Mesendoderm (in vitro differentiated cells): ENCODE measurements at regions not wholly inside any gene's neighbourhood (a gene's known extent, or its start where the extent isn't known, plus 50 kb on each side); places are given as distances from the start of the nearest gene placed in this dataset.

Experiments
- DNase-seq: peaks from one replicate; pipeline ENCODE4 v3.0.0; 2013
- H2AK5ac ChIP-seq: 2 replicates; pipeline ENCODE4 v1.6.1; 2013; ENCODE audit warnings: low read length, inconsistent platforms
- H2BK120ac ChIP-seq: 2 replicates; pipeline ENCODE4 v1.6.1; 2013; ENCODE audit warnings: low read depth, mild to moderate bottlenecking, low read length, moderate library complexity, mixed read lengths
- H2BK15ac ChIP-seq: replicated peaks from 2 replicates; pipeline ENCODE4 v1.6.1; 2013; ENCODE audit warnings: low read depth, mild to moderate bottlenecking, moderate library complexity
- H2BK5ac ChIP-seq: 2 replicates; pipeline ENCODE4 v1.6.1; 2013; ENCODE audit warnings: low read length, inconsistent platforms
- H3K18ac ChIP-seq: 2 replicates; pipeline ENCODE4 v1.6.1; 2013; ENCODE audit warnings: mild to moderate bottlenecking, low read length, mixed read lengths
- H3K23ac ChIP-seq: one replicate; pipeline ENCODE4 v1.6.1; 2013; ENCODE audit warnings: low read length
- H3K27ac ChIP-seq: 2 replicates; pipeline ENCODE4 v1.5.1; 2013; ENCODE audit warnings: low read depth, mild to moderate bottlenecking, inconsistent platforms, low read length, moderate library complexity
- H3K27me3 ChIP-seq: 2 replicates; pipeline ENCODE4 v1.6.1; 2013; ENCODE audit warnings: low read length, control low read depth, mild to moderate bottlenecking, inconsistent platforms; ENCODE audit not compliant: insufficient read depth, poor library complexity
- H3K36me3 ChIP-seq: 2 replicates; pipeline ENCODE4 v1.6.1; 2013; ENCODE audit warnings: low read length, inconsistent platforms; ENCODE audit not compliant: control insufficient read depth, insufficient read depth
- H3K4ac ChIP-seq: one replicate; pipeline ENCODE4 v1.6.1; 2013; ENCODE audit warnings: low read depth, mild to moderate bottlenecking, low read length, moderate library complexity
- H3K4me1 ChIP-seq: 2 replicates; pipeline ENCODE4 v1.6.1; 2013; ENCODE audit warnings: low read depth, low read length, inconsistent platforms; ENCODE audit not compliant: control insufficient read depth
- H3K4me2 ChIP-seq: 2 replicates; pipeline ENCODE4 v1.6.1; 2013; ENCODE audit warnings: low read length
- H3K4me3 ChIP-seq: 2 replicates; pipeline ENCODE4 v1.5.1; 2013; ENCODE audit warnings: mild to moderate bottlenecking, low read length
- H3K56ac ChIP-seq: one replicate; pipeline ENCODE4 v1.6.1; 2013; ENCODE audit warnings: low read length
- H3K79me1 ChIP-seq: 2 replicates; pipeline ENCODE4 v1.6.1; 2013; ENCODE audit warnings: low read length, inconsistent platforms
- H3K79me2 ChIP-seq: 2 replicates; pipeline ENCODE4 v1.6.1; 2013; ENCODE audit warnings: mild to moderate bottlenecking, low read length; ENCODE audit not compliant: control insufficient read depth, insufficient read depth
- H3K9ac ChIP-seq: 2 replicates; pipeline ENCODE4 v1.6.1; 2013; ENCODE audit warnings: low read length, inconsistent platforms
- H4K5ac ChIP-seq: one replicate; pipeline ENCODE4 v1.6.1; 2013; ENCODE audit warnings: low read length
- H4K8ac ChIP-seq: one replicate; pipeline ENCODE4 v1.6.1; 2013; ENCODE audit warnings: low read depth, mild to moderate bottlenecking, control low read depth, low read length, moderate library complexity
- WGBS: extraction: QIAGEN DNeasy Blood & Tissue Kit; methylation state at CpG from one replicate; pipeline ENCODE4 v1.1.7; 2013; ENCODE audit warnings: low lambda C conversion rate, missing lambda C conversion rate; ENCODE audit not compliant: insufficient coverage; ENCODE audit errors: extremely low coverage; 5-methylcytosine and 5-hydroxymethylcytosine counted together

DNA sequence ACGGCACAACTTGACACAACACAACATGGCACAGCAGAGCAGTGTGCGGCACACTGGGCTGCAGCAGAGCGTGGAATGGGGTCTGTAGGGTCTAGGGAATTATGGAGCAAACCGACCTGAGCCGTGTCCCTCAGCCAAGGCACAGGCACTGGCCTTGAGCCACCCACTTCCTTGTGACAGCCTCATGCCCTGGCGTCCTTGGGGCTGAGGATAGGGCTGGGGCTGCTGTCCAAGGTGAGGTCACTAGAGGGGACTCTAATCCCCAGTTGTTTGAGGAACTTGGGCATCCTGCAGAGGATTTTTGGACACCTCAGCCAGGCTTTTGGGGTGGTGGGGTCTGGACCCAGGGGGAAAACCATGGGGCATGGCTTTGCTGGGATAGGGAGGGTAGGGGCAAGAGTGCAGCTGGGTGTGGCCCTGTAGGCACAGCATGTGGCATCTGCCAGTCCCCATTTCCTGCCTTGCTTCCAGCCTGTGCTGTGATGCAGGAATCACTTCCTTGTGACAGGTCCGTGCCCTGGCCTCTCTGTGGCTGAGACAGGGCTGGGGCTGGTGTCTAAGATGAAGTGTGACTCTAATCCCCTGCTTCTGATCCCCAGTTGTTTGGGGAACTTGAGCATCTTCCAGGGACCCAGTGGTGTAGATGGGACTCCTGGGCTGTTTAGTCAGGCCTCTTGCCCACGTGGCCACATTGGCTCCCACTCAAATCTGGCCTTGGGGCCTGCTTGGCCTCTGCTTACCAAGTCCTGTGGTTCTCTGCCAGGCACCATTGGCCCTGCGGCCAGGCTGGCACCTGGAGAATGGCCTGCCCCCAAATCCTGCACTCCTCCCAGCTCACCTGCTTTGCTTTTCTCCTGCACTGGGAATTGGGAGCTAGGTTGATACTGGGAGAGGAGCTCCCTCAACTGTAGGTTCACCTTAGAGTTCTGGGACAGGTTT is 78.5 kb downstream of the SCGB2B2 start:
- Histone ChIP-seq H2BK15ac (no peak overlapping the region), H3K27me3 (peaks cover 2% of the 10 kb centered on the region), H3K18ac (no peak overlapping the region), H3K79me2 (no peaks in the 10 kb centered on the region), H3K23ac (no peak overlapping the region), H3K27ac (no peak overlapping the region), H4K8ac (no peak overlapping the region), H3K4me1 (no peaks in the 10 kb centered on the region), H3K4me3 (no peak overlapping the region), H3K4ac (no peak overlapping the region), H3K56ac (no peak overlapping the region), H3K36me3 (no peaks in the 10 kb centered on the region), H2BK5ac (no peak overlapping the region), H3K9ac (no peak overlapping the region), H2AK5ac (no peak overlapping the region), H3K79me1 (no peaks in the 10 kb centered on the region), H3K4me2 (no peak overlapping the region), H2BK120ac (no peak overlapping the region), H4K5ac (no peak overlapping the region)
- DNase-seq: no peak
- no CpG with 5 or more reads among the region's 9 CpGs for whole genome bisulfite sequencing

DNA sequence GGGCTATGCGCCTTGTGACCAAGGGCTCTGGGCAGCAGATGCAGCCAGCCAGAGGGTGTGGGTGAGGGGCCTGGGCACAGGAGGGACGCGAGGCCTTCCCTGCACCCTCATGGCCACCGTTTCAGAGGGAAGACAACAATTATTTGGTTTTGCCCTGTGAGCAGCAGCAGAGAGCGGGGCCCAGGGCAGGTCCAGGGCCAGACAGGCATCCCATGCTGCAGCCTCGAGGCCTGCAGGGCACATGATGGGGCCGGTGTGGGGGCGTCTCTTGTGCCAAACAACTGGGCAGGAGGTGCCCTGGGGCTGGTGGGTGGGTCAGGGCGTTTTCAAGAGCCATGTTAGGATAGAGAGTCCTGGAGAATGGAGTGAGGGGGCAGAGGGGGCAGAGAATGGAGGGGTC is 79.4 kb downstream of the SCGB2B2 start:
- no peak overlapping the region for H4K5ac ChIP-seq
- no peak overlapping the region for H3K27ac ChIP-seq
- H2BK120ac ChIP-seq: no peak overlapping the region
- DNase-seq: no peak
- H3K4me1 ChIP-seq: no peaks in the 10 kb centered on the region
- H3K36me3 ChIP-seq: no peaks in the 10 kb centered on the region
- no peak overlapping the region for H2AK5ac ChIP-seq
- no CpG with 5 or more reads among the region's 9 CpGs for WGBS
- H4K8ac ChIP-seq: no peak overlapping the region
- H3K18ac ChIP-seq: no peak overlapping the region
- no peak overlapping the region for H3K4me3 ChIP-seq
- H2BK5ac ChIP-seq: no peak overlapping the region
- no peak overlapping the region for H3K9ac ChIP-seq
- no peaks in the 10 kb centered on the region for H3K79me2 ChIP-seq
- H3K23ac ChIP-seq: no peak overlapping the region
- no peak overlapping the region for H3K56ac ChIP-seq
- H3K27me3 ChIP-seq: peaks cover 2% of the 10 kb centered on the region
- no peak overlapping the region for H3K4ac ChIP-seq
- no peaks in the 10 kb centered on the region for H3K79me1 ChIP-seq
- no peak overlapping the region for H3K4me2 ChIP-seq
- H2BK15ac ChIP-seq: no peak overlapping the region

DNA sequence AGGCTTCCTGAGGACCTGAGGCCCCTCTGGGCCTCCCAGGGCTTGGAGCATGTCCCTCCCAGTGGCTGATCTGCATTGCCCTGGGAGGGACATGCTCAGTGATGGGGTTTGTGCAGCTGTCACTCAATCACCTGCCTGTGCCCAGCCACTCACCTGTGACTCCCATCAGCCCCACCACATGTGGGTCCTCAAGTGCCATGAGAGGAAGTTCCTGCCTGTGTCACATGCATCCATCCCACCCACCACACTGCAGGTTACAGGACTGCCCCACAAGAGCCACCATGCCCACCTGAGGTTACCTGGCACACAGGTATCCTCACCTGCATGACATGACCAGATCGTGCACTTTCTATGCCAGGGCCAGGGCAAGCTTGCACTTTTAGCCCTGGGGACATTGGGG is 80.0 kb downstream of the SCGB2B2 start:
- no peaks in the 10 kb centered on the region for H3K36me3 ChIP-seq
- H3K56ac ChIP-seq: no peak overlapping the region
- no peaks in the 10 kb centered on the region for H3K79me2 ChIP-seq
- H3K9ac ChIP-seq: no peak overlapping the region
- DNase-seq: no peak
- no peak overlapping the region for H3K23ac ChIP-seq
- H3K4me1 ChIP-seq: no peaks in the 10 kb centered on the region
- H2BK15ac ChIP-seq: no peak overlapping the region
- H3K27me3 ChIP-seq: no peaks in the 10 kb centered on the region
- no peak overlapping the region for H3K4me3 ChIP-seq
- no peak overlapping the region for H2BK5ac ChIP-seq
- H3K4ac ChIP-seq: no peak overlapping the region
- H4K5ac ChIP-seq: no peak overlapping the region
- no peaks in the 10 kb centered on the region for H3K79me1 ChIP-seq
- no peak overlapping the region for H3K4me2 ChIP-seq
- no peak overlapping the region for H3K18ac ChIP-seq
- H2AK5ac ChIP-seq: no peak overlapping the region
- H2BK120ac ChIP-seq: no peak overlapping the region
- no peak overlapping the region for H3K27ac ChIP-seq
- H4K8ac ChIP-seq: no peak overlapping the region
- WGBS: no CpG with 5 or more reads among the region's 1 CpG

DNA sequence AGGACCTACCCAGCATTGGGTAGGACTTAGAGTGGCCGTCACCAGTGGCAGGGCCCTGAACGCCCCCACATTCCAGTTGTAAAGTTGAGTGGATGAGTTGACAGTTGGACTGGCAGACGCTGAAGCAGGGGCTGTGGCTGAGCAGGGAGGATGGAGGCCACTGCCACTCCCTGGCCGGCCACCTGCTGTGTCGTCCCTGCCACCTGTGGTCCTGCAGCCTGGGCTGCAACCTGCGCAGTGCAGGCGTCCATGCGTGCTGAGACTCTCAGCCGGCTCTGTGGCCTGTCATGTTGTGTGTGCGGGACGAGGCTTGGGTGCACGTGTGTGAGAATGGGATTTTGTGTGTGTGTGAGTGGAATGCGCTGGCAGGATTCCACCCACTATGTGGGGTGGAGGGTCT is 80.8 kb downstream of the SCGB2B2 start:
- Histone ChIP-seq H3K56ac (no peak overlapping the region), H3K4me3 (no peak overlapping the region), H3K18ac (no peak overlapping the region), H3K27me3 (no peaks in the 10 kb centered on the region), H2BK15ac (no peak overlapping the region), H3K4me1 (no peaks in the 10 kb centered on the region), H3K4me2 (no peak overlapping the region), H3K36me3 (no peaks in the 10 kb centered on the region), H4K5ac (no peak overlapping the region), H4K8ac (no peak overlapping the region), H3K9ac (no peak overlapping the region), H3K4ac (no peak overlapping the region), H3K23ac (no peak overlapping the region), H2BK5ac (no peak overlapping the region), H3K27ac (no peak overlapping the region), H3K79me1 (no peaks in the 10 kb centered on the region), H2AK5ac (no peak overlapping the region), H2BK120ac (no peak overlapping the region), H3K79me2 (no peaks in the 10 kb centered on the region)
- WGBS: no CpG with 5 or more reads among the region's 13 CpGs
- no peak for DNase-seq

DNA sequence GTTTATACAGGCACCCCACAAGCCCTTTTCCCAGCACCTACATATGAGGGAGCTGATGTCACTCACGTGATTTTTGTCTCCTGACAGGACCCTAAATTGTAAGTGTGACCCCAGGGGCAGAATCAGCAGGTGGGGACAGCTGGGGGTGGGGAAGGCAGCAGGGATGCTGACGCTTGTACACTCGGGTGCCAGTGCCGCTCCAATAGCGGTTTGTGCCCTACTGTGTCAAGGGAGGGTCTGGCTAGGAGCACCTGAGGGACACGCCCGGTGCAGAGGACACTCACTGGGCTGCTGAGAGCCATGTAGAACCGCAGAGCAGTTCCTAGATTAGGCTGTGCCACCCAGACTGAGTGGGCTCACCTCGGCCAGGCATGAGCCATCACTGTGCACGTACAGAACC is 81.3 kb downstream of the SCGB2B2 start:
- no peak overlapping the region for H2BK5ac ChIP-seq
- no peak overlapping the region for H3K9ac ChIP-seq
- H2BK15ac ChIP-seq: no peak overlapping the region
- H3K36me3 ChIP-seq: no peaks in the 10 kb centered on the region
- H3K18ac ChIP-seq: no peak overlapping the region
- H3K4me1 ChIP-seq: no peaks in the 10 kb centered on the region
- no peak overlapping the region for H3K23ac ChIP-seq
- no peaks in the 10 kb centered on the region for H3K79me2 ChIP-seq
- H4K8ac ChIP-seq: no peak overlapping the region
- H3K79me1 ChIP-seq: no peaks in the 10 kb centered on the region
- WGBS: no CpG with 5 or more reads among the region's 10 CpGs
- no peak overlapping the region for H3K56ac ChIP-seq
- no peak overlapping the region for H2AK5ac ChIP-seq
- H3K4ac ChIP-seq: no peak overlapping the region
- DNase-seq: no peak
- H4K5ac ChIP-seq: no peak overlapping the region
- no peak overlapping the region for H2BK120ac ChIP-seq
- H3K27ac ChIP-seq: no peak overlapping the region
- no peaks in the 10 kb centered on the region for H3K27me3 ChIP-seq
- no peak overlapping the region for H3K4me3 ChIP-seq
- H3K4me2 ChIP-seq: no peak overlapping the region

DNA sequence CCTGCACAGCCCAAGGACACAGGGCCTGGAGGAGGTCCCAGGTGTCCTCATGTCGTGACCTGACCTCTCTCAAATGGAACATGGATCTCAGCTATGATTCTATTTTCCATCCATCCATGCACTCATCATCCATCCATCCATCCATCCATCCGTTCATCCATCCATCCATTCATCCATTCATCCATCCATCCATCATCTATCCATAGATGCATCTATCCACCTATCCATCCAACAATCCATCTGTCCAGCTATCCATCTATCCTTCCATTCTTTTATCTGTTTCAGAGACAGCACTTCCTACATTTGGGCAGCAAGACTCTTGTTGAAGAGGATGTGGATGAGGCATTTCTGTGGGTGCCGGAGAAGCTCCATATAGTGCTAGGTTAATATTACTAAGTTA is 86.7 kb downstream of the SCGB2B2 start:
- Histone ChIP-seq H3K79me1 (no peaks in the 10 kb centered on the region), H3K4me1 (no peaks in the 10 kb centered on the region), H3K23ac (no peak overlapping the region), H3K4me3 (no peak overlapping the region), H3K36me3 (no peaks in the 10 kb centered on the region), H3K56ac (no peak overlapping the region), H2BK5ac (no peak overlapping the region), H2BK15ac (no peak overlapping the region), H3K4me2 (no peak overlapping the region), H3K27me3 (no peaks in the 10 kb centered on the region), H3K27ac (no peak overlapping the region), H3K18ac (no peak overlapping the region), H3K79me2 (no peaks in the 10 kb centered on the region), H4K5ac (no peak overlapping the region), H4K8ac (no peak overlapping the region), H3K9ac (no peak overlapping the region), H3K4ac (no peak overlapping the region), H2BK120ac (no peak overlapping the region), H2AK5ac (no peak overlapping the region)
- no peak for DNase-seq
- no CpG with 5 or more reads among the region's 3 CpGs for WGBS
